ENCODE measurements at regions not wholly inside any gene's neighbourhood (a gene's known extent, or its start where the extent isn't known, plus 50 kb on each side); places are given as distances from the start of the nearest gene placed in this dataset.

GRCh38 chr14:44669496-44669895 lies 162.4 kb upstream of the FSCB start:
- Mint-ChIP-seq H3K36me3 (ENCODE audit: low read depth) (no peaks in the 10 kb centered on the region), H3K27me3 (no peaks in the 10 kb centered on the region), H3K9me3 (peaks cover 9% of the 10 kb centered on the region), H3K27ac (no peak overlapping the region), H3K4me1 (ENCODE audit: low read depth) (no peaks in the 10 kb centered on the region), H3K4me3 (no peak overlapping the region)
- intact Hi-C loops (cut with micrococcal nuclease): no loop called here
- no peak for ATAC-seq
- no peak for TF ChIP-seq CTCF (IDR thresholded peaks at IDR 0.05)
- DNase-seq: no peak
- ChIA-PET POLR2A (no interaction called here), CTCF (no interaction called here)

- ChIA-PET CTCF (no interaction called here), POLR2A (no interaction called here)
- TF ChIP-seq CTCF (IDR thresholded peaks at IDR 0.05): no peak
- no peaks in the 10 kb centered on the region for H3K27me3 Mint-ChIP-seq
- no peak overlapping the region for H3K4me3 Mint-ChIP-seq
- intact Hi-C loops (cut with micrococcal nuclease): no loop called here
- DNase-seq (no peak), ATAC-seq (no peak)
- peaks cover 16% of the 10 kb centered on the region for H3K4me1 Mint-ChIP-seq (ENCODE audit: low read depth)
- H3K9me3 Mint-ChIP-seq: no peaks in the 10 kb centered on the region
- no peak overlapping the region for H3K27ac Mint-ChIP-seq
- no peaks in the 10 kb centered on the region for H3K36me3 Mint-ChIP-seq (ENCODE audit: low read depth)
Measured at GRCh38 chr14:44663136-44663535, 156.1 kb upstream of the FSCB start.

- no peaks in the 10 kb centered on the region for H3K9me3 Mint-ChIP-seq
- ChIA-PET CTCF (no interaction called here), POLR2A (no interaction called here)
- DNase-seq (no peak), ATAC-seq (no peak)
- TF ChIP-seq CTCF (IDR thresholded peaks at IDR 0.05): no peak
- intact Hi-C loops (cut with micrococcal nuclease): no loop called here
- H3K4me1 Mint-ChIP-seq (ENCODE audit: low read depth): peaks cover 16% of the 10 kb centered on the region
- no peak overlapping the region for H3K4me3 Mint-ChIP-seq
- no peaks in the 10 kb centered on the region for H3K36me3 Mint-ChIP-seq (ENCODE audit: low read depth)
- H3K27ac Mint-ChIP-seq: no peak overlapping the region
- no peaks in the 10 kb centered on the region for H3K27me3 Mint-ChIP-seq
Measured at GRCh38 chr14:44662250-44662891, 155.3 kb upstream of the FSCB start.

GRCh38 chr14:44658389-44658696 lies 151.3 kb upstream of the FSCB start:
- Mint-ChIP-seq H3K36me3 (ENCODE audit: low read depth) (no peaks in the 10 kb centered on the region), H3K9me3 (no peaks in the 10 kb centered on the region), H3K4me1 (ENCODE audit: low read depth) (peaks cover 12% of the 10 kb centered on the region), H3K27ac (no peak overlapping the region), H3K27me3 (no peaks in the 10 kb centered on the region), H3K4me3 (no peak overlapping the region)
- ATAC-seq: no peak
- intact Hi-C loops (cut with micrococcal nuclease): no loop called here
- DNase-seq: no peak
- CTCF ChIA-PET: no interaction called here
- POLR2A ChIA-PET: no interaction called here
- no peak for TF ChIP-seq CTCF (IDR thresholded peaks at IDR 0.05)

- POLR2A ChIA-PET: no interaction called here
- Mint-ChIP-seq H3K4me3 (no peak overlapping the region), H3K27ac (no peak overlapping the region), H3K9me3 (no peaks in the 10 kb centered on the region), H3K27me3 (no peaks in the 10 kb centered on the region), H3K4me1 (ENCODE audit: low read depth) (peaks cover 8% of the 10 kb centered on the region), H3K36me3 (ENCODE audit: low read depth) (no peaks in the 10 kb centered on the region)
- TF ChIP-seq CTCF (IDR thresholded peaks at IDR 0.05): no peak
- CTCF ChIA-PET: no interaction called here
- no peak for DNase-seq
- no peak for ATAC-seq
- intact Hi-C loops (cut with micrococcal nuclease): no loop called here
Measured at GRCh38 chr14:44657696-44658388, 150.8 kb upstream of the FSCB start.

Measured in activated CD8-positive, alpha-beta T cell treated with anti-CD3 and anti-CD28 coated beads for 36 hours (primary cell).